Kidney tubule cell (primary cell): ENCODE measurements at regions not wholly inside any gene's neighbourhood (a gene's known extent, or its start where the extent isn't known, plus 50 kb on each side); places are given as distances from the start of the nearest gene placed in this dataset.

ENCODE experiments used
- DNase-seq: peaks from one replicate; pipeline ENCODE4 v3.0.0-alpha.2; 2018; ENCODE audit warnings: low spot score

DNA sequence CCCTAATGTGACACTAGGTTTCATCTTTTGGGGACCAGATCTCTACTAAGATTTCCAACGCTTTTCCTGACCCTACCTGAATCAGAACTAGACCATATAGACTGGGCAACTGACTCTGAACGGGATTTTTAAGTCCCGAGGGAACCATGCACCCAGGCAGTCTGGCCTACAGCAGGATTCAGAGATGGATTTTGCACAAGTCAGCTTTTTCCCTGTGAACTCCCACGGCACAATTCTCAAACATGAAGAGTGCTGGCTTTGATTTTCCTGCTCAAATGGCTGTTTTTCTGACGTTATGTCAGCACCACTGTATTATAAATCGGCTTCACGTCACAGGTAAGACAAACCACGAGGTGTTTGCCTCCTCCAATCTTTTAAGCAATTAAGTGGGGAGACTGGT lies 409.1 kb downstream of the TCERG1L start:
- DNase-seq = no peak

DNA sequence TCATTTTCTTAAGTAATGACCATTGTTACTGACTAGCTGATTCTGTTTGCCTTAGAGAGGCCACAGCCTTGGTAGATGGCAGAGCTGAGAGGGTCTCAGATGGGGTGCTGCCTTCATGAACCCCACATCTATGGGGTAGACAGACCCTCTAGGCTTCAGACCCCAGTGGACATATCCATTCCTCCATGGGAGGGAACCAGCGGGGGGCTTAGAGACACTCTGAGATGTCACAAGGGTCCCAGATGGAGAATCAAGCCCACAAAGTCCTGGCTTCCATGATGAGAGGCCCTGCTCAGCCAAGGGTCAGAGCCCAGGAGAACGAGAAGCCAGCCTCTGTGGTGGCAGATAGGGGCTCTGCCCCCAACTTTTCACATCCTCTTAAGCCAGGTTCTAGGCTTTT lies 408.6 kb downstream of the TCERG1L start:
- no peak for DNase-seq

DNA sequence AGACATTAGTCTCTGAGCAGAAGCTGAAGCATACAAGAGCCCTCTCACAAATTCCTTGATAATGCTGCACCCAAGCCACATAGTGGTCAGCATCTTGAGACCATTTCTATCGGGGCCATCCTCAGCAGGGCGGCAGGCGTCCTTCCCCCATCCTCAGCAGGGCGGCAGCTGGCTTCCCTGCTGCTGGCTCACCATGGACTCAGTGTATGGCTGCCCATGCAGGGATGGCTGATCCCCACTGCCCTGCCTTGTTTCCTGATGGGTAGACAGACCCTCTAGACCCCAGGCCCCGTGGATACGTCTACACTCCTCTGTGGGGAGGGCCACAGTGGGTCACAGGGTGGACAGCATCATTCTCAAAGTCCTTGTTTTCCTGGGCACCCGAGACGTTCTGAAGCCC lies 406.8 kb downstream of the TCERG1L start:
- no peak for DNase-seq

DNA sequence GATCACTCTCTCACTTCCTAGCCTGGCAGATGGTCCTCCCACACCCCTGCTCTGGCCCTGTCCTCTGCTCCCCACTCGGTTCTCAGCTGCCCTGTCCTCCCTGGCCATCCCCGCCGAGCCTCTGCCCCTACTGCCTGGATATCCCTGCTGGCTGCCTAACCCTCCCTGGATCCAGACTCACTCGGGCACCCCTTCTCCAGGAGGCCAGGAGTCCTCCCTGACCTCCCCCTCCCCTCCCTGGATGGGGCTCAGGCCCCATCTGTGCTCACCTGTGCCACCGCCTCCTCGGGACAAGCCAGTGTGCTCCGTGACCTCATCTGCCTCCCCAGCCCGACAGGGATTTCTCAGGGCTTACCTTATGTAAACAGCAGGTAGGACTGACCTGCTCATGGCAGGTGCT lies 406.1 kb downstream of the TCERG1L start:
- DNase-seq = no peak

DNA sequence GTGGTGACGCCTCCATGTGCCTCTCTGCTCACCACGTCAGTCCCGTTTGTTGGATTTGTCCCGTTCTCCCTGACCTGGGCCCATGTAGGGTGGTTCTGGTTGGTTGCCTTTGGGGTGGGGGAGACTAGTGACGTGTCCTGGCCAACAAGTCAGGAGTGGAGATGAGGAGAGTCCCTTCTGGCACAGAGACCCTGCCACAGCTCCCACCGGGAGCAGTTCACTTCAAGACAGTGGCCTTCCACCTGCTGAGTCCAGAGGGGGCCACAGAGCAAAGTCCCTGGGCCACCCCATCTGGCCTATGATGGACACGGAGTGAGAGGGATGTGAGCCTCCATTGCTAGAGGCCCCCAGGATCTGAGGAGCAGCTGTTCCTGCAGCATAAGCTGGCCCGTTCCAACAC lies 405.6 kb downstream of the TCERG1L start:
- no peak for DNase-seq

DNA sequence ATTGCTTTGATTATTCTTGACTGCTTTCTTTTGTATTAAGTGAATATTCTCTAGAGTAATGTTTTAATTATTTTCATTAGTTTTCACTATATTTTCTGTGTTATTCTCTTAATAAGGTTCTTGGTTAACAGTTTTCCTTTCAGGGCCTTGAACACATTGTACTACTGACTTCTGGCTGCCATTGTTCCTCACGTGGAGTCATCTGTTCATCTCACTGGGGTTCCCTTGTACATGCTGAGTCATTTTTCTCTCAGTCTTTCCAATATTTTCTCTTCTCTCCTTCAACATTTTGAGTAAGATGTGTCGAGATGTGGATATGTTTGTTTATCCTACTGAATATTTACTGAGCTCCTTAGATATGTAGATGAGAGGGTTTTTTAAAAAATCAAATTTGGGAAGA lies 400.7 kb downstream of the TCERG1L start:
- DNase-seq = no peak

DNA sequence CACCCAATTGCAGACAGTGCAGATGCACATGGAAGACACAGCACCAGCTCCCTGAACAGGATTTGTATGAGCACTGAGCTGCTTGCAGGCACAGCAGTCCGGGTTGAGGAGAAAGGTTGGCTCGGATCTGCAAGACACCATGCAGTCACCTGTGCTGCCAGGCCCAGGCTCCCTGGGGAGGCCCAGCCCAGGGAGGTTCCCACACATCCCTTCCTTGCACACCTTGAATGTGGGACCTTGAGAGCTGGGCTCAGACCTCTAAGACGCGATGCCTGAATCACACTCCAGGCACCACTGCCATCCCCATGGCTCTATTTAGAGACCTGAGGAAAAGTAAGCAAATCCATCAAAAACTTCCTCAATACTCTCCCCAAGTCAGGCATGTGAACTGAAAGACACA lies 397.7 kb downstream of the TCERG1L start:
- no peak for DNase-seq

DNA sequence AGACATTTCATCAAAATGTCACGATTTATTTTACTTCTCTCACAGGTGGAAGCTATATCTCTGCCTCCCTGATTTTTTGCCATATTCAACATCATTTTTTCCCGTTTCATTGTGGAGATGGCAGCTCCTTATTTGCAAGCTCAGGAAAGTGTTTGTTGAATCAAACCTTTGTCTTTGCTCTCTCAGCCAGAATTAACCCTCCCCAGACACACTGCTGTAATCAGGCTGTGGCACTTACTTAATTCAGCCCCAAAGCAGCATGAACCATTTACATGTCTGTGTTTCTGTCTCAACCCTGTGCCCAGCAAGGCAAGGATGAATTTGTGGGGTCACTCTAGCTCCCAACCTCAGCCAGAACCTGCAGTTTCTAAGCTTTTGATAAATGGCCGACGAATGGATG lies 397.2 kb downstream of the TCERG1L start:
- no peak for DNase-seq

DNA sequence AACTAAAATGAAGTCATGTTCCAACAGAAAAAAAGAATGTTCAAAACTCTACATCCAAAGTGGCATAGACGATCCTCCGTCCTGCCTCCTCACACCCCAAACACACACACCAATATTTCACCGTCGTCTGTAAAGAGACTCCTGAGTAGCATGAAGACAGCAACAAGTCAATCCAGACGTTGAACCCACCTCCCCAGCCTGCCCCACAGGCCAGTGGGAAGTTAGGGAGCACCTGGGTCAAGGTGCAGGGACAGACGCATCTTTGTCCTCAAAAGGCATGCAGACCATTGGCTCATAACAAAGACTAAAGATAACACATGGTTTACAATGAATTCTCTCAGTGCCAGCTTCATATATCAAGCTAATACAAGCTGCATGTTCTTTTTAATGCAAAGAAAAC lies 396.5 kb downstream of the TCERG1L start:
- no peak for DNase-seq

DNA sequence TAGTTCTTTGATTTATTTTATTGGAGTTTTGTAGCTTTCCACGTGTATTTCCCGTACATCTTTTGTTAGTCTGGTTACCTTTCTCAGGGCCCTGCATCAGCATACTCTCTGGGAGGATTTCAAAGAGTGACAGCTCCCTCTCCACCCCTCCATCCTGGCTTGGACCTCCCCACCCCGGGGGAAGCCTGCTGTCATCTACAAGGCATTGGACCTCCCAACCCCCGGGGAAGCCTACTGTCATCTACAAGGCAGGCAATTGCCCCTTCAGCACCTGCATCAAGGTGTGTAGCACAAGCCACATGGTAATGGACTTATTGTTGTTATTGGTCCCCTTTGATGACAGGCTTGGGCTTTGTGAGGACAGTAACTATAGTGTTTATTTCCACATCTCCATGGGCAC lies 390.1 kb downstream of the TCERG1L start:
- DNase-seq = no peak

DNA sequence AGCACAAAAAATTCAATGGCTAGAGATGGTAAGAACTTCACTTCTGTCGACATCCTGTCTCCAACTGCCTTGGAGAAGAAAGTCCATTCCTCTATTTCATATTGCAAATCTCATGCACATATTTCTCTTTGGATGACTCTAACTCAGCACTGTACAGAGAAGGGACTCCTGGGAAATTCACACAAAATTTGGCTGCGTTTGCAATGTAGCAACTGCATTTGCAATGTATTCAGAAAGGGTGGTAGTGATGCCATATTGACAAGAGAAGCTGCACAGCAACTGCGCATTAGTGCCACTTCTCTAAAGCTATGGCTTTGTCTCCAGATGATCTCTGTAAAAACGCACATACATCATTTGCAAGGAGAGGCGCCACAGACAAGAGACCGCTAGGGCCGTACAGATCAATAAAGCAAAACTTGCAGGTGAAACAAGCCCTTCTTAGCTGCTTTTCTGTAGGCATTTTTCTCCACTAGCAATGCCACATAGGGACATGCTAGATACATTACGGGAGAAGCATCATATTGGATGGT lies 389.5 kb downstream of the TCERG1L start:
- no peak for DNase-seq

DNA sequence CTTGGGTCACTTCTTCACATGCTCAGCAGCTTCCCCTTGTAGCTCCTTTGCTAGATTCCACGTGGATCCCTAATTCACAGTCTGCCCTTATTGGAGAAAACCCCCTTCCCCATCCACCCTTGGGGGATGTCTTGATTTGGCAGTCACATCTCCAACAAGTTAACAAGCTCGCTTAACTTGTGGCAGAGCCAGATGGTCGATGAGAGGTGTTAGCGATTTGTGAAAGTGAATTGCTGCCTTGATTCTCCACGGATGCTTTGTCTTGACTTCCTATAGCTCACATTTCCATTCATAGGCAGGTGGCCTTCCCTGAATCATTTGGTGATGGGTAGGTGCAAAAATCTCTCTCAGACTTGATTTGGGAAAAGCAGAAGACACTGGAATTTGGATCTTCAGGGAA lies 387.9 kb downstream of the TCERG1L start:
- no peak for DNase-seq

DNA sequence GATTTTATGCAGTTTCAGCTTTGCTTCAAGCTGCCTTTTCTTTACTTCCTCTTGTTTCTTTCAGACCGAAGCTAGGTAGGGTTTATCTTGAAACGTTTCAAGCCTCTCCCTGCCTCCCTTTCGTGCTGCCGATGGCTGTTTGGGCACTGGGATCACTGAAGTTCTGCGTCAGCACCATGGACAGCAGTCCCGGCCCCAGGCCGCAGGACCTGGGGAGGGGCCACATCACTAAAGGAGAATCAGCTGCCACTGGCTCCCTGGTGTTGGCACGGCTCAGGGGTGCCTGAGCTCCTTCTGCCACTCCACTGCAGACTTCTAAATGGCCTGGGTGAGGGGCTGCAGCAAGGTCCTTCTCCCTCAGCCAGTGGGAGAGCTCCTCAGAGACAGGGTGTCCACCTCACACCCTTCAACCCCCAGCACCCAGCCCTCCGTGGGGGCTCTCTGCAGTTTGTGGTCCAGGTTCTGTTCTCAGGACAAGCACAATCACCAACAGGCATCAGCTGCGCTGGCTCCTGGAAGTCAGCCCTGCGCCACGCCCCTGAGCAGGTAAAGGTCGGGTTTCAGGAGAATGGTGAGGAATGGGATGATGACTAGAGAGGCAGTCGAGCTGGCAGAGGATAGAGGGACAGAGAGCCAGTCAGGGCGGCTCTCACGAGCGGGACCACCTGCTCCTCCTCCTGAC lies 387.2 kb downstream of the TCERG1L start:
- DNase-seq = no peak

DNA sequence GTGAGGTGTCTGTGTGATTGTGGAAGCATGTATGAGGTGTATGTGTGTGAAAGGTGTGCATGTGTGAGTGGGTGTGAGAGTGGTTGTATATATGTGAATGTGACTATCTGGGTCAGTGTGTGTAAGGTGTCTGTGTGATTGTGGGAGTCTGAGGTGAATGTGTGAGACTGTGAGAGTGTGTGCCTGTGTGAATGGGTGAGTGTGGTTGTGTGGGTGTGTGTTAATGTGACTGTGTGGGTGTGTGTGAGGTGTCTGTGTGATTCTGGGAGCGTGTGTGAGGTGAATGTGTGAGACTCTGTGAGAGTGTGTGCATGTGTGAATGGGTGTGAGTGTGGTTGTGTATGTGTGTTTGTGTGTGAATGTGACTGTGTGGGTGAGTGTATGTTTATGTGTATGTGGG lies 385.1 kb downstream of the TCERG1L start:
- no peak for DNase-seq

DNA sequence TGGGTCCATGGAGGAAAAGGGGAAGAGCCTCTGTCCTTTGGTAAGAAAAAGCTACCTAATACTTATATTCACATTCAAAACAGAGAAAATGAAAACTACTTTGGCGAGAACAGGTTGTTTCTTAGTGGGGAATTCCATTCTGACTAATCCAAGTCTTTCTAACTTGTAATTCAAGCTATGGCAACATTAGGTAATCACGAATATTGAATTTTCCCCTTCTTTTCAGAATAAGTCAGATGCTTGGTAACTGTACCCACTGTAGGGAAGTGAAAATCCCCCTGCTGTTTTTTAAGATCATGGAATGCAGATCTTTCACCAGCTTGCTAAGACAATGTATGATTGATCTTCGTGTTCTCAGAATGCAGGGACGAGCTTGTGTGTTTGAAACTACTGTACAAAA lies 384.4 kb downstream of the TCERG1L start:
- no peak for DNase-seq

DNA sequence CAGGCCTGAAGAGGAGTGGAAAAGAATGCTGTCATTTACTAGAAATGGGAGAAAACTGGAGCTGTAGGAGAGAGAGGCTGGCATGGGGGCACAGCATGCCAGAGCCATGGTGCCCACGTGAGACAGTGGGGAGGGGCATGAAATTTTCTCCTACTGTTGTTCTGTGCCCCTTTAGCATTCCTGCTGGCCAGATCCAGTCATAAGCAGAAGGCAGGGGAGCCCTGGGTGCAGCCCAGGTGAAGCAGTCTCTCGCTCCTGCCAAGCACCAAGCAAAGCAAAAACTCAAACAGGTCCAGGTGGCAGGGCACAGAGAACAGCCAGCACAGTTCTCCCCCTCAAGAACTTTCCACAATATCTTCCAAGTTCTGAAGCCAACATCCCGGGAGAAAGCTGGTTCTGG lies 383.2 kb downstream of the TCERG1L start:
- no peak for DNase-seq

DNA sequence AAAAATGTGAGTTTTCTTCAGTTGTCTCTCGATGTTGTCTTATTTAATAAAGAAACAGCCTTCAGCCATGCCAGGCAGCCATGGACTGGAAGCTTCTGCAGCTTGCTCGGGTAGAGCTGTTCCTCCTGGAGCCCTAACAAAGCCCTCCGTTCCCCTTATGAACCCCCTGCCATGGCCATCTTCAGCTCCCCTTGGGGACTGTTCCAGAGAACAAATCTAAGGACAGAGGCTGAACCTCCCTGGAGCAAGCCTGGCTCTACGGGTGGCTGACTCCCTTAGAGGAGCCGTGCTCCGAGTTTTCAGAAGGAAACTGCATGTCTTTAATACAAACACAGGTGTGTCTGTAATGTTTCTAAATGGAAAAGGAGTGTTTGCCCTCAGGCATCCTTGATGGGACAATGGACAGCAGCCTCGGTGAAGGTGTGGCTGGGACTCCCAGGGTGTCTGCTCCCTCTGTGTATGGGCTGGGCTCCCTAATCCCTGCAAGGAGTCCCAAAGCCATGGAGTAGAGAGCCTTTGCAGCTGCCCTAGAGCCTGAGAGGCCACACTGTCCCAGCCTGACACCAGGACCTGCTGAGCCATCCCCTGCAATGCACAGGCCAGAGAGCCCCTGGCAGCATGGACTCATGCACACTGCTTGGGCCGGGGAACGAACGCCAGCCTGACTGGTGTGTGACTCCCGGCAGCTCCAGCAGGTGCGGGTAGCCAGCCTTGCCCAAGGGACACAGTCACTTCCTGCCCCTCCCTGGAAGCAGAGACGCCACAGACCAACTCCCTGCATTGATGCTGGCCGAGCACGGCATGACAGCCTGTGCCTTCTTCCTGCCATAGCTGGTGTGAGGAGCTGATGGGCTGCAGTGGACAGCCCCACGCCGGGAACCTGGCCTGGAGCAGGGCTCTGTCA lies 381.8 kb downstream of the TCERG1L start:
- no peak for DNase-seq

DNA sequence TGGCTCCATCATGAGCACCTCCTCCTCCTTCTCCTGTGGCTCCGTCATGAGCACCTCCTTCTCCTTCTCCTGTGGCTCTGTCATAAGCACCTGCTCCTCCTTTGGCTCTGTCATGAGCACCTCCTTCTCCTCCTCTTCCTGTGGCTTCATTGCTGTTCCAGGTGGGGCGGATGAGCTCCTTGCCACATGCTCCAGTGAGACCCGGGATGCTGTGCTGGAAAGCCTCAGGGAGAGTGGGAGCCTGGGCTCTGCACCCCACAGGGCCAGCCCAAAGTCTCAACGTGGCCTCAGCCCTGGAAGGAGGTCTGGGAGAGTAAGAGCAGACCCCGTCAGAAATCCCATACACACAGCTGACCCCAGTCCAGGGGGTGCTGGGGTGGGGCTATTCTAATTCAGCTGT lies 380.7 kb downstream of the TCERG1L start:
- no peak for DNase-seq

DNA sequence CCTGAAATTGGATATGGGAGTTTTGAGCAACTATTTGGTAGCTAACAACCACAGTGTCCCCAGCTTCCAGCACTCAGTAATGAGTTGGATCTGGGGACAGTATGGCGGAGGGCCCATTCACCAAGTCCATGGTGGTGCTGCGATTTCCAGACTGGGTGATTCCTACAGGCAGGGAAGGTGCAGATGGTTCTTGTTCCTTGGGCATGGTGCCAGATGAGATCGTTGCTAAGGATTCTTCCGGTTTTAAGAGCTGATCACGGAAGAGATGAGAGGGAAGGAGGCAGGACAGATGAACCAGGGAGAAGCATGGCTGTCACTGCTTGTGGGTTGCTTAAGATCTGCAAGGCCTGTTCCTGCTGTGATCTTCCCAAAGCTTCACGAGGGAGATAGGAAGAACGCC lies 380.3 kb downstream of the TCERG1L start:
- DNase-seq = no peak

DNA sequence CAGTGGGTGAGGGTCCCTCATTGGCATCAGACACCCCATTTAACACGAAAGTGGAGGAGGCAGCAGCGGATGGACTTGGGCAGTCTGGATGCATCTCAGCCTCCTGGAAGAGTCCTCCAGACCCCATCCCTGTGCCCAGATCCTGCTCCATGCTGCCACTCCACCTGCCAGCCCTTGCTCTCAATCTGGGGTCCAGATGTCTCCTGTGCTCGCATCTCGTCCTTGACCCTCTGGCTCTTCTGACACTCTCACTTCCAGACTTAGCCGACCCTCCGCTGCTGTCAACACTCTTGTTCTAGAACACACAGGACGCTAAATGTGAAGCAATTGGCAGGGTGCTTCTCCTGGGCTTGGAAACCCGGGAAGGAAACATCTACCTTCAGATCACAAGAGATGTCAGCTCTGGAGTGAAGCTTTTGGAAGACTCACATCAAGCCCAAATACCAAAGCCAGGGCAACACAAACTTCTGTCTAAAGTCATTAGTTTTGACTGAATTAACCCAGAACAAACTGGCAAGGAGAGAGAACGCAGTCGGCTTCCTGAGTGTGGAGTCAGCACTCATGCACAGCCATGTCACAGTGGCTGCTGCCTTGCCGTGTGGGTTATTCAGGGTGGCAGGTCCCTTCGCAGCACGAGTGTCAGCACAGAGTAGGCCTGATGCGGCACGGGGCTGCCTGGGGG lies 379.1 kb downstream of the TCERG1L start:
- DNase-seq = no peak

DNA sequence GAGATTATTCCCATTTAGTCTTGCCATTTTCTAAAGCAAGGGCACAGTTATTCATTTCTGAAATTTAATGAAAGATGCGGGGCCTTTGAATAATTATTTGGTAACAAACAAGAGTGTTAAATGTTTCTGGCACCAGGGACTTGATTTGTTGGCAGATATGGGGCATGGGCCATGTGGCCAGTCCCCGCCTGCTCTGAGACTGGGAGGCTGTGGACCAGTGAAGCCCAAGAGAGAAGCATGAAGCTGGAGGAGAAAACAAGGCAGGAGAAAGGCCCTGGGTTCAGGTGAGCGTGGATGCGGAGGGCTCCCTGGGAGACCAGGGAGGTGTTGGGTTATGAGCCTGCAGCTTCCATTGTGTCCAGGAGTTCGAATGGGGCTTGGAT lies 378.5 kb downstream of the TCERG1L start:
- no peak for DNase-seq

DNA sequence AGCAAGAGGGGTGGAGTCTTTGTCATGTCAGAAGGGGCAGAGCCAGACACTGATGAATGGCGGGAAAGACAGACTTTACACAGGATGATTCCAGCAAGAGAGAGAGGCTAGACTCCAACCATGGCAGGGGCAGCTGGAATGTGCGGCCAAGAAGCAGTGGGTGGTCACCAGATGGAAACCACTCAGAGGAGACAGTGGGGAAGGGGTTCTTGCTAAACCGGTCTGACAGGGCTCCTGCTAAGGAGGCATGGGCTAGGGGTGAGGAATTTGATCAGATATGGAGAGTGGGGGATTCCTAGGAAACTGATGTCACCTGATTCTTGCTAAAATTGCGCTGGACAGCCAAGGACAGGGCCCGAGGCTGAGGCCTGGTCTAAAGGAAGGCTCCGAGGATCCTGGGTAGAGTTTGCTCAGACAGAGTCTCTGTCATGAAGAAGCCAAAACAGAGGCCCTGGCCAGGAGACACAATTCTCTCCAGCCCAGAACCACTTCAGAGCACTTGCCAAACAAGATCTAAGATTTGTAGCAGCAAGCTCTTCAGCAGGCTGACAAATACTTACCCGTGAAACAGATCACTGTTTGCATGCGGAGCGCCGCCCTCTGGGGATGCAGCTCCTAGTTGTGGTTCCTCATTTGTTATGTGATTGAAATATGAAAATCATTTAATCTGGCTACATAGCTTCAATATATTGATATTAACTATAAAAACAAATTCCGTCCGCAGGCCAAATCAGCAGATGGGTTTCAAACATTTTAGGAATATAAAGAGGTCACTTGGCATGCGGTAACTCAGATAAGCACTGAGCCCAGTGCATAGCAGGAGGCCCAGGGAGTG lies 377.0 kb downstream of the TCERG1L start:
- no peak for DNase-seq
